ENCODE measurements at regions not wholly inside any gene's neighbourhood (a gene's known extent, or its start where the extent isn't known, plus 50 kb on each side); places are given as distances from the start of the nearest gene placed in this dataset.
"Not testable (repeated sequence)": the region's sequence is repeated elsewhere in the genome, so short reads cannot be mapped to it uniquely, and the experiment has no call there.

DNA sequence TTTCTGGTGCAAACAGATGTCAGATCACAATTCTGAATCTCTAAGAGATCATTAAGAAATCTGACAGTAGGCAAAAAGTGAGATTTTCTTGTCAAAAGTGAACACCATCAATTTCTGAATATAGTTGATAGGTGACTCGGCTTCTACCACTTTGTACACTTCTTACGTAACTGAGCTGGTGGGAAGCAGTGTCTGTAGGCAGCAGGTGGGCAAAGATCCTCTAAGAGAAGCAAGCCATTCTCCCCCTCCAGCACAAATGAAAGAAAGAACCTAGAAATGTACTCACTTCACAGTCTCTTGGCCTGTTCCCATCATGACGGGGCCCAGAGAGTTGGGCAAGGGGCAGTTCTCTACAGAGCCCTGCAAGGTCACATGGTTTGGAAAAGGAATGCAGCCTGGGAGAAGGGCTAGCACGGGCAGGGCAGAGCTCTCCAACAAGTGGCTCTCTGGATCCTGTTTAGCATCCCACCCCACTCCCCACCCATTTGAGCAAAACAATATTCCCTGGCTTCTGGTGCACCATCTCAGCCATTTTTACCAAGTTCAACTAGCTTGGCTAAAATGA lies 412.6 kb downstream of the LTN1 start:
- TF ChIP-seq ELF4 (IDR thresholded peaks at IDR 0.05) (no peak), HDGF (IDR thresholded peaks at IDR 0.05; ENCODE audit: borderline replicate concordance) (no peak), SP1 (IDR thresholded peaks at IDR 0.05) (no peak), ZNF384 (IDR thresholded peaks at IDR 0.05) (no peak), TARDBP (IDR thresholded peaks at IDR 0.05) (no peak), BHLHE40 (IDR thresholded peaks at IDR 0.05; ENCODE audit: borderline replicate concordance) (no peak), CTBP1 (IDR thresholded peaks at IDR 0.05; ENCODE audit: borderline replicate concordance) (no peak)
- ChIA-PET CTCF (interaction anchor here (0.7 kb wide), 1 partner anchor 148 kb away, joined by 4 read pairs; no protein-coding TSS in a partner anchor), POLR2A (no interaction called here)
- DNase-seq (ENCODE audit: extremely low spot score): no peak

- DNase-seq (ENCODE audit: extremely low spot score): no peak
- POLR2A ChIA-PET: no interaction called here
- TF ChIP-seq FOXK2 (IDR thresholded peaks at IDR 0.05) (no peak), L3MBTL2 (conservative IDR thresholded peaks at IDR 0.05) (no peak), ELF4 (IDR thresholded peaks at IDR 0.05) (no peak), NFRKB (IDR thresholded peaks at IDR 0.05) (no peak), BHLHE40 (IDR thresholded peaks at IDR 0.05; ENCODE audit: borderline replicate concordance) (no peak), PKNOX1 (IDR thresholded peaks at IDR 0.05) (no peak), TARDBP (IDR thresholded peaks at IDR 0.05) (no peak), FOXM1 (IDR thresholded peaks at IDR 0.05; ENCODE audit: borderline replicate concordance) (no peak), LEF1 (IDR thresholded peaks at IDR 0.05; ENCODE audit: borderline replicate concordance) (no peak), ARNT (IDR thresholded peaks at IDR 0.05) (no peak), FOXA1 (IDR thresholded peaks at IDR 0.05) (no peak), SP1 (IDR thresholded peaks at IDR 0.05) (no peak), CTBP1 (IDR thresholded peaks at IDR 0.05; ENCODE audit: borderline replicate concordance) (no peak), HDGF (IDR thresholded peaks at IDR 0.05; ENCODE audit: borderline replicate concordance) (no peak), ZNF384 (IDR thresholded peaks at IDR 0.05) (no peak), SUZ12 (IDR thresholded peaks at IDR 0.05) (no peak)
- CTCF ChIA-PET: no interaction called here
Measured at GRCh38 chr21:28568692-28569091, 424.0 kb downstream of the LTN1 start.

- not testable (repeated sequence) for DNase-seq (ENCODE audit: extremely low spot score)
Measured at GRCh38 chr21:28563933-28564332, 428.7 kb downstream of the LTN1 start.

DNA sequence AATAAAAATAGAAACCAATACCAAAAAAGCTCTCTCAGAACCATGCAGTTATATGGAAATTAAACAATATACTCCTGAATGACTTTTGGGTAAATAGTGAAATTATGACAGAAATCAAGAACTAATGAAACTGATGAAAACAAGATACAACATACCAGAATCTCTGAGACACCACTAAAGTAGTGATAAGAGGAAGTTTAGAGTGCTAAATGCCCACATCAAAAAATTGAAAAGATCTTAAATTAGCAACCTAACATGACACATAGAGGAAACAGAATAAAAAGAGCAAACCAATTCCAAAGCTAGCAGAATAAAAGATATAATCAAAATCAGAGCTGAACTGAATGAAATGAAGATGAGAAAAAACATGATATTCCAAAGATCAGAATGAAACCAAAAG lies 430.9 kb downstream of the LTN1 start:
- no peak for DNase-seq (ENCODE audit: extremely low spot score)
- CTCF ChIA-PET: no interaction called here
- TF ChIP-seq FOXA1 (IDR thresholded peaks at IDR 0.05) (no peak), BHLHE40 (IDR thresholded peaks at IDR 0.05; ENCODE audit: borderline replicate concordance) (no peak), ELF4 (IDR thresholded peaks at IDR 0.05) (no peak), CTBP1 (IDR thresholded peaks at IDR 0.05; ENCODE audit: borderline replicate concordance) (no peak), SUZ12 (IDR thresholded peaks at IDR 0.05) (no peak), FOXK2 (IDR thresholded peaks at IDR 0.05) (no peak), LEF1 (IDR thresholded peaks at IDR 0.05; ENCODE audit: borderline replicate concordance) (no peak), PKNOX1 (IDR thresholded peaks at IDR 0.05) (no peak), ARNT (IDR thresholded peaks at IDR 0.05) (no peak), HDGF (IDR thresholded peaks at IDR 0.05; ENCODE audit: borderline replicate concordance) (no peak), TARDBP (IDR thresholded peaks at IDR 0.05) (no peak), L3MBTL2 (conservative IDR thresholded peaks at IDR 0.05) (no peak), ZNF384 (IDR thresholded peaks at IDR 0.05) (no peak), FOXM1 (IDR thresholded peaks at IDR 0.05; ENCODE audit: borderline replicate concordance) (no peak)
- POLR2A ChIA-PET: no interaction called here

More at GRCh38 chr21:28563933-28564332, 428.7 kb downstream of the LTN1 start:
- CTCF ChIA-PET, POLR2A ChIA-PET: not testable (repeated sequence)

DNA sequence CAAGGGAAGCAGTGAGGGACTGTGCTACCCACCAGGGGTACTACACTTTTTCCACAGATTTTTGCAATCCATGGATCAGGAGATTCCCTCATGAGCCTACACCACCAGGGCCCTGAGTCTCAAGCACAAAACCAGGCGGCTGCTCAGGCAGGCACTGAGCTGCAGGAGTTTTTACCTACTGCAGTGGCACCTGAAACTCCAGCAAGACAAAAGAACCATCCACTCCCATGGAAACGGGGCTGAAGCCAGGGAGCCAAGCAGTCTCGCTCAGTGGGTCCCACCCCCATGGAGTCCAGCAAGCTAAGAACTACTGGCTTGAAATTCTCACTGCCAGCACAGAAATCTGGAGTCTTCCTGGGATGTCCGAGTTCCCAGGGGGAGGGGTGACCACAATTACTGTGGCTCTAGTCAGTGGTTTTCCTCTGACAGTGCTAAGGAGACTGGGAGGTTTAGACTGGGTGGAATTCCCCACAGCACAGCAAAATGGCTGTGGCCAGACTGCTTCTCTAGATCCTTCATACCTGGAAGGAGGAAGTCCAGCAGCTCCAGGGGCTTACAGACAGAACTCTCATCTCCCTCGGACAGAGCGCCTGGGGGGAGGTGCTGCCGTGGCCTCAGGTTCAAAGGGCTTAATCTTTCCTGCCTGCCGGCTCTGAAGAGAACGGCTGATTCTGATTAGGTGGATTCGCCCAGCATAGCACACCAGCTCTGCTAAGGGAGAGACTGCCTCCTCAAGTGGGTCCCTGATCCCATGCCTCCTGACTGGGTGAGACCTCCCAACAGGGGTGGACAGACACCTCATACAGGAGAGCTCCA lies 437.8 kb downstream of the LTN1 start:
- ChIA-PET CTCF (no interaction called here), POLR2A (no interaction called here)
- TF ChIP-seq HDGF (IDR thresholded peaks at IDR 0.05; ENCODE audit: borderline replicate concordance) (no peak), PKNOX1 (IDR thresholded peaks at IDR 0.05) (no peak), FOXM1 (IDR thresholded peaks at IDR 0.05; ENCODE audit: borderline replicate concordance) (no peak), SP1 (IDR thresholded peaks at IDR 0.05) (no peak), ELF4 (IDR thresholded peaks at IDR 0.05) (no peak), ARNT (IDR thresholded peaks at IDR 0.05) (no peak), FOXK2 (IDR thresholded peaks at IDR 0.05) (no peak), ZNF384 (IDR thresholded peaks at IDR 0.05) (no peak)
- no peak for DNase-seq (ENCODE audit: extremely low spot score)

DNA sequence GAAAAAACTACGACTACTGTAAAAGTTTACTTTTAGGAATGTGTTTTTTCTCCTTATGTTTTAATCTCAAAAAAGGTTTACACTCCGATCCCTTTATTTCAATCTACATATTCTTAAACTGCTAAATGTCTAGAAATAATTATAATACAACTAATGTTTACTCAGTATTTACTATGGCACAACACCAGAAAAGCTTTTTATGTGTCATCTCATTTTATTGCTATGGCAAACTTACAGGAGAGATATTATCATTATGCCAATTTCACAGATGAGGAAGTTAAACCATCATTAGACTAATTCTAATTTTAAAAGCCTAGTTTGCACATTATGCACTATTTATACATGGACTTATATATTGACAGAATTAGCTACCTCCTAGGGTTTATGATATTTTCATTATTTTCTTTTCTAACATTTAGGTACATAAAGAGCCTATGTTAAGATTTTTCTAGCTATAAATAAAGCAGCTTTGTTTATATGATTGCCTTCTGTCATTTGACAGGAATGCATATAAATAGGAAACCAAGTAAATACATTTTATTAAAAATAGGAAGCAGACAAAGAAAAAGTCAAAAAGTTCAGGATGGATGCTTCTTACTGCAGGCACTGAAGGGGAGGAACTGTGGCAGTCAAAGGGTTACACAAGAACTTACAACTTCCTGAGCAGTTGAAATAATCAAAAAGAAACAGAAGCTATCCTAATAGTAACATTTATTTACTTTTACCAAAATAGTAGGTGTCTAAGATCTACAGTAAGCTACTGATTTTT lies 442.4 kb downstream of the LTN1 start:
- no peak for DNase-seq (ENCODE audit: extremely low spot score)
- ChIA-PET CTCF (no interaction called here), POLR2A (no interaction called here)
- TF ChIP-seq HDGF (IDR thresholded peaks at IDR 0.05; ENCODE audit: borderline replicate concordance): no peak
- no peak for TF ChIP-seq FOXA1 (IDR thresholded peaks at IDR 0.05)
- no peak for TF ChIP-seq PKNOX1 (IDR thresholded peaks at IDR 0.05)
- TF ChIP-seq CTBP1 (IDR thresholded peaks at IDR 0.05; ENCODE audit: borderline replicate concordance): no peak
- TF ChIP-seq FOXM1 (IDR thresholded peaks at IDR 0.05; ENCODE audit: borderline replicate concordance): no peak

Measured in HEK293T (cell line).